PC-3 (cell line): ENCODE measurements at regions not wholly inside any gene's neighbourhood (a gene's known extent, or its start where the extent isn't known, plus 50 kb on each side); places are given as distances from the start of the nearest gene placed in this dataset.

ENCODE experiments used
- ATAC-seq: fragments of 200-7000 bp; cut with Tn5 transposase; 2 replicates; pipeline ENCODE4 v1.9.1; 2020; ENCODE audit warnings: mild to moderate bottlenecking, moderate library complexity
- BruUV-seq: library from RNA; stranded (reverse); fragments of 400-500 nt; replicated peaks from 2 replicates; lab custom pipeline; 2021; lab: Mats Ljungman, UMichigan
- CTCF ChIA-PET: fragments of 300-600 bp; sonication (Branson Sonifier 250); formaldehyde crosslinking; loops from one replicate; lab custom pipeline; 2022; ENCODE audit warnings: antibody characterized with exemption; lab: Charles Lee
- POLR2A ChIA-PET: fragments of 300-600 bp; sonication (Branson Sonifier 250); formaldehyde crosslinking; loops from one replicate; lab custom pipeline; 2022; ENCODE audit warnings: antibody characterized with exemption; ENCODE audit not compliant: unreplicated experiment; lab: Charles Lee
- DNase-seq: peaks from one replicate; pipeline ENCODE4 v3.0.0-alpha.2; 2015
- H2AFZ ChIP-seq: fragments of 300-600 bp; sonication (generic); 2 replicates; pipeline ENCODE4 v1.6.0; 2016; ENCODE audit warnings: antibody characterized with exemption, low read length
- H3F3A ChIP-seq: fragments of 300-600 bp; sonication (generic); one replicate; pipeline ENCODE4 v1.6.0; 2017; ENCODE audit warnings: antibody characterized with exemption, low read length, control low read depth, mild to moderate bottlenecking; ENCODE audit not compliant: unreplicated experiment
- H3K27ac ChIP-seq: fragments of 300-600 bp; sonication (generic); 2 replicates; pipeline ENCODE4 v1.5.1; 2016; ENCODE audit warnings: mild to moderate bottlenecking, low read length
- H3K27me3 ChIP-seq: fragments of 300-600 bp; sonication (generic); 2 replicates; pipeline ENCODE4 v1.6.1; 2016; ENCODE audit warnings: low read length, mixed read lengths
- H3K36me3 ChIP-seq: fragments of 300-600 bp; sonication (generic); 2 replicates; pipeline ENCODE4 v1.6.1; 2016; ENCODE audit warnings: low read depth, mixed run types, low read length, mixed read lengths
- H3K4me1 ChIP-seq: fragments of 300-600 bp; sonication (generic); 2 replicates; pipeline ENCODE4 v1.5.1; 2016; ENCODE audit warnings: low read length; ENCODE audit not compliant: insufficient read depth
- H3K4me2 ChIP-seq: fragments of 300-600 bp; sonication (generic); 2 replicates; pipeline ENCODE4 v1.6.0; 2016; ENCODE audit warnings: low read length
- H3K4me3 ChIP-seq: fragments of 300-600 bp; sonication (generic); 2 replicates; pipeline ENCODE4 v1.5.1; 2016; ENCODE audit warnings: mild to moderate bottlenecking, low read length, mixed read lengths
- H3K79me2 ChIP-seq: fragments of 300-600 bp; sonication (generic); 2 replicates; pipeline ENCODE4 v1.6.1; 2017; ENCODE audit warnings: low read length, mixed read lengths
- H3K9ac ChIP-seq: fragments of 300-600 bp; sonication (generic); 2 replicates; pipeline ENCODE4 v1.6.0; 2016; ENCODE audit warnings: mild to moderate bottlenecking, low read length
- H3K9me2 ChIP-seq: fragments of 300-600 bp; sonication (generic); replicated peaks from 2 replicates; pipeline ENCODE4 v1.6.1; 2016; ENCODE audit warnings: mixed run types, low read length, mixed read lengths
- H3K9me3 ChIP-seq: fragments of 300-600 bp; sonication (generic); 2 replicates; pipeline ENCODE4 v1.6.1; 2016; ENCODE audit warnings: low read length, mixed read lengths
- H4K20me1 ChIP-seq: fragments of 300-600 bp; sonication (generic); 2 replicates; pipeline ENCODE4 v1.6.1; 2016; ENCODE audit warnings: low read length, mixed read lengths
- EZH2 ChIP-seq: fragments of 300-600 bp; sonication (generic); IDR thresholded peaks from one replicate; pipeline ENCODE4 v1.6.1; 2017; ENCODE audit warnings: antibody characterized with exemption, mild to moderate bottlenecking, low read length; ENCODE audit not compliant: unreplicated experiment
- EZH2phosphoT487 ChIP-seq: fragments of 300-600 bp; sonication (generic); IDR thresholded peaks from 2 replicates; pipeline ENCODE4 v1.6.1; 2018; ENCODE audit warnings: mild to moderate bottlenecking, antibody characterized with exemption, low read length, borderline replicate concordance
- intact Hi-C: fragments of 100-400 bp; cut with micrococcal nuclease; formaldehyde crosslinking; loops from 2 replicates; pipeline ENCODE4 v1.9.0; 2023
- TF ChIP-seq, protein P1 (sequence below): fragments of 300-600 bp; sonication (generic); conservative IDR thresholded peaks from 2 replicates; pipeline ENCODE4 v1.5.1; 2017; ENCODE audit warnings: antibody characterized with exemption, low read depth, mild to moderate bottlenecking, low read length

DNA sequence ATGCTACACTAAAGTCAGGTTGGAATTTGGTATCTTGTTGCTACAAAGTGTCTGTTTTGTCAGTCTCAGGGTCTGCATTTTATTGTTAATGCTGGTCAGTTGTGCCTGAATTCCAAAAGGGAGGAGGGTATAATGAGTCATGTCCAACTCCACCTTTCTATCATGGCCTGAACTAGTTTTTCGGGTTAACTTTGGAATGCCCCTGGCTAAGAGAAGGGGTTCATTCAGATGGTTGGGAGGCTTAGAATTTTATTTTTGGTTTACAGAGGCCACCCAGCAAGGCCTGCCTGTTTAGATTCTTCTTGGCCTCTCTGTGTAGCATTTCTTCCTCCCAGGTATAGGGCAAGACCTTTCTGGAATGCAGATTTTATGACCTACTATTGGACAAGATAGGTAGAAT is 93.2 kb downstream of the SKIDA1 start:
- Histone ChIP-seq H3K79me2 (no peaks in the 10 kb centered on the region), H4K20me1 (no peaks in the 10 kb centered on the region), H3K9me3 (no peaks in the 10 kb centered on the region), H2AFZ (0 out of 2 replicates have a peak overlapping the region, but pooled peaks have one; percentile 46), H3K9me2 (no peaks in the 10 kb centered on the region), H3K9ac (no peak overlapping the region), H3K27me3 (no peaks in the 10 kb centered on the region), H3K27ac (peak overlapping the region; percentile 38), H3K4me2 (peak overlapping the region; percentile 47), H3K4me1 (peaks cover 13% of the 10 kb centered on the region), H3K4me3 (no peak overlapping the region), H3K36me3 (no peaks in the 10 kb centered on the region), H3F3A (no peaks in the 10 kb centered on the region)
- CTCF ChIA-PET, result no interaction called here
- intact Hi-C loops, result no loop called here
- POLR2A ChIA-PET, result no interaction called here
- DNase-seq (peak; percentile 67), ATAC-seq (peak; percentile 48; the same call in 1 of the 2 replicates)
- BruUV-seq, result no TSS peak
- TF ChIP-seq EZH2phosphoT487, result no peak
- TF ChIP-seq EZH2, result no peak
- TF ChIP-seq, protein P1, sequence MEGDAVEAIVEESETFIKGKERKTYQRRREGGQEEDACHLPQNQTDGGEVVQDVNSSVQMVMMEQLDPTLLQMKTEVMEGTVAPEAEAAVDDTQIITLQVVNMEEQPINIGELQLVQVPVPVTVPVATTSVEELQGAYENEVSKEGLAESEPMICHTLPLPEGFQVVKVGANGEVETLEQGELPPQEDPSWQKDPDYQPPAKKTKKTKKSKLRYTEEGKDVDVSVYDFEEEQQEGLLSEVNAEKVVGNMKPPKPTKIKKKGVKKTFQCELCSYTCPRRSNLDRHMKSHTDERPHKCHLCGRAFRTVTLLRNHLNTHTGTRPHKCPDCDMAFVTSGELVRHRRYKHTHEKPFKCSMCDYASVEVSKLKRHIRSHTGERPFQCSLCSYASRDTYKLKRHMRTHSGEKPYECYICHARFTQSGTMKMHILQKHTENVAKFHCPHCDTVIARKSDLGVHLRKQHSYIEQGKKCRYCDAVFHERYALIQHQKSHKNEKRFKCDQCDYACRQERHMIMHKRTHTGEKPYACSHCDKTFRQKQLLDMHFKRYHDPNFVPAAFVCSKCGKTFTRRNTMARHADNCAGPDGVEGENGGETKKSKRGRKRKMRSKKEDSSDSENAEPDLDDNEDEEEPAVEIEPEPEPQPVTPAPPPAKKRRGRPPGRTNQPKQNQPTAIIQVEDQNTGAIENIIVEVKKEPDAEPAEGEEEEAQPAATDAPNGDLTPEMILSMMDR, result no peak

DNA sequence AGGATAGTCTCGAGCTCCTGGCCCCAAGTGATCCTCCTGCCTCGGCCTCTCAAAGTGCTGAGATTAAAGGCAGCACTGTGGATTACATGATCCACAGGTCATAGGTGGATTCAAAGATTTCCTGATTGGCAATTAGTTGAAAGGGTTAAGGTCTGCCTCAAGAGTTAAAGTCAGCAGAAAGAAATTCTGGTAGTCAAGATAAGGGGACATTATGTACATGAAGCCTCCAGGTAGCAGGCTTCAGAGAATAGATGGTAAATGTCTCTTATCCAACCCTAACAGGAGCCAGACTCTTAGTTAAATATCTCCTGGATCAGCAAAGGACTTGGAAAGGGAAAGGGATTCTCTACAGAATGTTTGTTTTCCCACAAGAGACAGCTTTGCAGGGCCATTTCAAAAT is 93.7 kb downstream of the SKIDA1 start:
- H3K27ac ChIP-seq, result peak overlapping the region; percentile 38

More for the DNA sequence above, 93.7 kb downstream of the SKIDA1 start:
- POLR2A ChIA-PET, result no interaction called here
- no peaks in the 10 kb centered on the region for H3K27me3 ChIP-seq
- H3K9ac ChIP-seq, result no peak overlapping the region
- H3K4me2 ChIP-seq, result peak overlapping the region; percentile 47
- no peaks in the 10 kb centered on the region for H3K9me2 ChIP-seq
- CTCF ChIA-PET, result no interaction called here
- no peaks in the 10 kb centered on the region for H3F3A ChIP-seq
- BruUV-seq, result no TSS peak
- H3K4me1 ChIP-seq, result peaks cover 13% of the 10 kb centered on the region
- no peak for ATAC-seq
- no peaks in the 10 kb centered on the region for H3K36me3 ChIP-seq
- no peaks in the 10 kb centered on the region for H4K20me1 ChIP-seq
- DNase-seq, result no peak
- 0 out of 2 replicates have a peak overlapping the region, but pooled peaks have one; percentile 46 for H2AFZ ChIP-seq
- intact Hi-C loops, result no loop called here
- H3K4me3 ChIP-seq, result no peak overlapping the region
- H3K79me2 ChIP-seq, result no peaks in the 10 kb centered on the region
- no peak for TF ChIP-seq EZH2phosphoT487
- no peak for TF ChIP-seq EZH2
- TF ChIP-seq, protein P1, result no peak
- H3K9me3 ChIP-seq, result no peaks in the 10 kb centered on the region
